ENCODE measurements at regions not wholly inside any gene's neighbourhood (a gene's known extent, or its start where the extent isn't known, plus 50 kb on each side); places are given as distances from the start of the nearest gene placed in this dataset.

GRCh38 chr13:44110091-44110621, 230.5 kb downstream of the LACC1 start:
- no peaks in the 10 kb centered on the region for H3K9me3 Mint-ChIP-seq (ENCODE audit: unreplicated experiment)
- DNase-seq = no peak
- no peaks in the 10 kb centered on the region for H3K36me3 ChIP-seq (ENCODE audit: control insufficient read depth, insufficient read depth, low read length)
- H3K9me3 ChIP-seq = no peaks in the 10 kb centered on the region
- no peaks in the 10 kb centered on the region for H3K27me3 ChIP-seq (replicated peaks; ENCODE audit: control insufficient read depth, insufficient read depth, low read length)
- no peaks in the 10 kb centered on the region for H3K36me3 Mint-ChIP-seq (ENCODE audit: insufficient read depth, unreplicated experiment)
- H3K4me3 Mint-ChIP-seq (ENCODE audit: unreplicated experiment) = no peak overlapping the region
- intact Hi-C loops (cut with micrococcal nuclease; ENCODE audit: unreplicated experiment) = no loop called here
- no TSS peak for BruUV-seq (replicated peaks)
- TF ChIP-seq CTCF (IDR thresholded peaks at IDR 0.05; ENCODE audit: insufficient read depth in 1 of 2, low read depth in 1 of 2, low read length in 1 of 2, severe bottlenecking in 1 of 2, unreplicated experiment in 1 of 2) = no peak
- ChIA-PET POLR2A (no interaction called here), CTCF (no interaction called here)
- H3K4me1 Mint-ChIP-seq (ENCODE audit: low read depth, unreplicated experiment) = peaks cover 30% of the 10 kb centered on the region
- H3K27ac Mint-ChIP-seq (ENCODE audit: unreplicated experiment) = no peak overlapping the region
- H3K4me1 ChIP-seq = peaks cover 23% of the 10 kb centered on the region
- no peak overlapping the region for H3K4me3 ChIP-seq (ENCODE audit: low read depth, low read length)
- H3K27me3 Mint-ChIP-seq (ENCODE audit: insufficient read depth, unreplicated experiment) = no peaks in the 10 kb centered on the region

GRCh38 chr13:44111701-44112100, 232.0 kb downstream of the LACC1 start:
- H3K9me3 ChIP-seq = no peaks in the 10 kb centered on the region
- peaks cover 23% of the 10 kb centered on the region for H3K4me1 ChIP-seq
- no peaks in the 10 kb centered on the region for H3K27me3 ChIP-seq (replicated peaks; ENCODE audit: control insufficient read depth, insufficient read depth, low read length)
- no peaks in the 10 kb centered on the region for H3K9me3 Mint-ChIP-seq (ENCODE audit: unreplicated experiment)
- no peak overlapping the region for H3K4me3 ChIP-seq (ENCODE audit: low read depth, low read length)
- no peaks in the 10 kb centered on the region for H3K36me3 ChIP-seq (ENCODE audit: control insufficient read depth, insufficient read depth, low read length)
- H3K27ac Mint-ChIP-seq (ENCODE audit: unreplicated experiment) = no peak overlapping the region
- no peak for DNase-seq
- no peak for TF ChIP-seq CTCF (IDR thresholded peaks at IDR 0.05; ENCODE audit: insufficient read depth in 1 of 2, low read depth in 1 of 2, low read length in 1 of 2, severe bottlenecking in 1 of 2, unreplicated experiment in 1 of 2)
- CTCF ChIA-PET = no interaction called here
- BruUV-seq (replicated peaks) = no TSS peak
- no peaks in the 10 kb centered on the region for H3K36me3 Mint-ChIP-seq (ENCODE audit: insufficient read depth, unreplicated experiment)
- no peaks in the 10 kb centered on the region for H3K27me3 Mint-ChIP-seq (ENCODE audit: insufficient read depth, unreplicated experiment)
- H3K4me1 Mint-ChIP-seq (ENCODE audit: low read depth, unreplicated experiment) = peaks cover 30% of the 10 kb centered on the region
- intact Hi-C loops (cut with micrococcal nuclease; ENCODE audit: unreplicated experiment) = no loop called here
- H3K4me3 Mint-ChIP-seq (ENCODE audit: unreplicated experiment) = no peak overlapping the region
- POLR2A ChIA-PET = no interaction called here

- peaks cover 17% of the 10 kb centered on the region for H3K4me1 ChIP-seq
- H3K27ac Mint-ChIP-seq (ENCODE audit: unreplicated experiment) = no peak overlapping the region
- intact Hi-C loops (cut with micrococcal nuclease; ENCODE audit: unreplicated experiment) = no loop called here
- no peaks in the 10 kb centered on the region for H3K36me3 ChIP-seq (ENCODE audit: control insufficient read depth, insufficient read depth, low read length)
- no peaks in the 10 kb centered on the region for H3K9me3 Mint-ChIP-seq (ENCODE audit: unreplicated experiment)
- H3K27me3 ChIP-seq (replicated peaks; ENCODE audit: control insufficient read depth, insufficient read depth, low read length) = no peaks in the 10 kb centered on the region
- ChIA-PET CTCF (no interaction called here), POLR2A (no interaction called here)
- H3K27me3 Mint-ChIP-seq (ENCODE audit: insufficient read depth, unreplicated experiment) = no peaks in the 10 kb centered on the region
- peaks cover 18% of the 10 kb centered on the region for H3K4me1 Mint-ChIP-seq (ENCODE audit: low read depth, unreplicated experiment)
- H3K4me3 Mint-ChIP-seq (ENCODE audit: unreplicated experiment) = no peak overlapping the region
- DNase-seq = no peak
- no peaks in the 10 kb centered on the region for H3K9me3 ChIP-seq
- H3K4me3 ChIP-seq (ENCODE audit: low read depth, low read length) = no peak overlapping the region
- no peaks in the 10 kb centered on the region for H3K36me3 Mint-ChIP-seq (ENCODE audit: insufficient read depth, unreplicated experiment)
- no TSS peak for BruUV-seq (replicated peaks)
- no peak for TF ChIP-seq CTCF (IDR thresholded peaks at IDR 0.05; ENCODE audit: insufficient read depth in 1 of 2, low read depth in 1 of 2, low read length in 1 of 2, severe bottlenecking in 1 of 2, unreplicated experiment in 1 of 2)
Observed at GRCh38 chr13:44112700-44113329, 233.1 kb downstream of the LACC1 start.

Measured in Caco-2 (cell line).